Panc1 (cell line): ENCODE measurements at regions not wholly inside any gene's neighbourhood (a gene's known extent, or its start where the extent isn't known, plus 50 kb on each side); places are given as distances from the start of the nearest gene placed in this dataset.

ENCODE experiments used
- ATAC-seq: fragments of 200-7000 bp; cut with Tn5 transposase; 2 replicates; pipeline ENCODE4 v1.9.1; 2020; ENCODE audit warnings: mild to moderate bottlenecking, moderate library complexity
- BruUV-seq: library from RNA; stranded (reverse); fragments of 400-500 nt; replicated peaks from 2 replicates; lab custom pipeline; 2021; lab: Mats Ljungman, UMichigan
- CTCF ChIA-PET: fragments of 300-600 bp; sonication (Branson Sonifier 250); formaldehyde crosslinking; loops from one replicate; lab custom pipeline; 2022; ENCODE audit warnings: antibody characterized with exemption; lab: Charles Lee
- POLR2A ChIA-PET: fragments of 300-600 bp; sonication (Branson Sonifier 250); formaldehyde crosslinking; loops from one replicate; lab custom pipeline; 2022; ENCODE audit warnings: antibody characterized with exemption; lab: Charles Lee
- DNase-seq: peaks from one replicate; pipeline ENCODE4 v3.0.0-alpha.2; 2010; ENCODE audit warnings: low read depth, low spot score
- H3K27ac ChIP-seq: 2 replicates; pipeline ENCODE4 v1.5.1; 2011; ENCODE audit warnings: mild to moderate bottlenecking, low read length, inconsistent platforms
- H3K27me3 ChIP-seq: fragments of 200-500 bp; sonication (Bioruptor generic); 2 replicates; pipeline ENCODE4 v1.6.0; 2014; ENCODE audit warnings: low read length, inconsistent platforms; ENCODE audit not compliant: control insufficient read depth, insufficient read depth
- H3K36me3 ChIP-seq: fragments of 200-500 bp; sonication (Bioruptor generic); 2 replicates; pipeline ENCODE4 v1.5.1; 2014; ENCODE audit warnings: inconsistent platforms, mild to moderate bottlenecking, low read length, moderate library complexity; ENCODE audit not compliant: control insufficient read depth, insufficient read depth
- H3K4me1 ChIP-seq: 2 replicates; pipeline ENCODE4 v1.5.1; 2011; ENCODE audit warnings: inconsistent platforms, mild to moderate bottlenecking, low read length, moderate library complexity; ENCODE audit not compliant: control insufficient read depth, insufficient read depth
- H3K4me3 ChIP-seq, 2 experiments: 2 replicates each; pipeline ENCODE4 v1.5.1; 2011 to 2012; ENCODE audit warnings: low read depth in 2 of 2, low read length in 2 of 2, mild to moderate bottlenecking in 2 of 2, inconsistent platforms in 1 of 2, moderate library complexity in 1 of 2
- H3K9me3 ChIP-seq: fragments of 200-500 bp; sonication (Bioruptor generic); 2 replicates; pipeline ENCODE4 v1.5.1; 2014; ENCODE audit warnings: low read depth, mild to moderate bottlenecking, inconsistent platforms, low read length, moderate library complexity; ENCODE audit not compliant: control insufficient read depth, insufficient read depth
- CTCF ChIP-seq: fragments of 450-650 bp; IDR thresholded peaks from 2 replicates; pipeline ENCODE4 v1.5.1; 2017; ENCODE audit warnings: mild to moderate bottlenecking
- POLR2AphosphoS5 ChIP-seq: IDR thresholded peaks from 2 replicates; pipeline ENCODE4 v1.6.1; 2012; ENCODE audit warnings: mild to moderate bottlenecking, low read depth, low read length, moderate library complexity
- SIN3A ChIP-seq: IDR thresholded peaks from 2 replicates; pipeline ENCODE4 v1.6.1; 2012; ENCODE audit warnings: low read depth, mild to moderate bottlenecking, low read length, moderate library complexity, borderline replicate concordance; ENCODE audit not compliant: insufficient read depth
- TCF7L2 ChIP-seq: IDR thresholded peaks from 2 replicates; pipeline ENCODE4 v1.6.1; 2011; ENCODE audit warnings: mild to moderate bottlenecking, low read depth, low read length, inconsistent platforms
- in situ Hi-C: cut with HindIII; loops from 2 replicates; pipeline ENCODE4 v1.10.0; 2016; ENCODE audit warnings: low sequenced_read_pairs, low pct_unique_long_range_greater_than_20kb
- intact Hi-C: fragments of 100-400 bp; cut with micrococcal nuclease; formaldehyde crosslinking; loops from one replicate; pipeline ENCODE4 v1.10.0; 2022; ENCODE audit not compliant: unreplicated experiment
- TF ChIP-seq, protein P1 (sequence below), 2 experiments: IDR thresholded peaks; 2 replicates each; pipeline ENCODE4 v1.6.1; 2011 to 2012; ENCODE audit warnings: low read depth in 2 of 2, control low read depth in 1 of 2, low read length in 1 of 2, mild to moderate bottlenecking in 1 of 2, moderate library complexity in 1 of 2; ENCODE audit not compliant: insufficient read depth in 1 of 2

DNA sequence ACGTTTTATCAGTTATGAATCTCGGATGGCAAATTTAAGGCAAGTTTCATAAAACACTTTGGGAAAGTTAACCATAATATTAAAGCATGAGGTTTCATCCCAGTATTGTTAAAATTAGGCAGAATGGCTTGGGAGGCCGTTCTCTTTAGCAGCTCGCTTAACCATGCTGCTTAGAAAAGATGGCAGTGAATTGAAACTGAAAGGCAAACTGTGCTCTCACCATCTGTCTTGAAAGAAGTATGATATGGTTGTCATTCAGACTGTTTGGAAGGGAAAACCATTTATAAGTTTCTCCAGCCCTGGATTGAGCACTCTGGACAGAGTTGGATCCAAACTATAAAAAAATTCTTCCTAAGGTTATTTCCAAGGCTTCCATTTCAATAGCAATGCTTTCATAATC, 332.3 kb upstream of the SUCLG2 start:
- Histone ChIP-seq H3K27ac (no peak overlapping the region), H3K36me3 (no peaks in the 10 kb centered on the region), H3K9me3 (no peaks in the 10 kb centered on the region), H3K4me3 (no peak overlapping the region), H3K4me1 (no peaks in the 10 kb centered on the region), H3K27me3 (no peaks in the 10 kb centered on the region)
- DNase-seq (no peak), ATAC-seq (no peak)
- POLR2A ChIA-PET = no interaction called here
- BruUV-seq = no TSS peak
- CTCF ChIA-PET = no interaction called here
- TF ChIP-seq, protein P1, sequence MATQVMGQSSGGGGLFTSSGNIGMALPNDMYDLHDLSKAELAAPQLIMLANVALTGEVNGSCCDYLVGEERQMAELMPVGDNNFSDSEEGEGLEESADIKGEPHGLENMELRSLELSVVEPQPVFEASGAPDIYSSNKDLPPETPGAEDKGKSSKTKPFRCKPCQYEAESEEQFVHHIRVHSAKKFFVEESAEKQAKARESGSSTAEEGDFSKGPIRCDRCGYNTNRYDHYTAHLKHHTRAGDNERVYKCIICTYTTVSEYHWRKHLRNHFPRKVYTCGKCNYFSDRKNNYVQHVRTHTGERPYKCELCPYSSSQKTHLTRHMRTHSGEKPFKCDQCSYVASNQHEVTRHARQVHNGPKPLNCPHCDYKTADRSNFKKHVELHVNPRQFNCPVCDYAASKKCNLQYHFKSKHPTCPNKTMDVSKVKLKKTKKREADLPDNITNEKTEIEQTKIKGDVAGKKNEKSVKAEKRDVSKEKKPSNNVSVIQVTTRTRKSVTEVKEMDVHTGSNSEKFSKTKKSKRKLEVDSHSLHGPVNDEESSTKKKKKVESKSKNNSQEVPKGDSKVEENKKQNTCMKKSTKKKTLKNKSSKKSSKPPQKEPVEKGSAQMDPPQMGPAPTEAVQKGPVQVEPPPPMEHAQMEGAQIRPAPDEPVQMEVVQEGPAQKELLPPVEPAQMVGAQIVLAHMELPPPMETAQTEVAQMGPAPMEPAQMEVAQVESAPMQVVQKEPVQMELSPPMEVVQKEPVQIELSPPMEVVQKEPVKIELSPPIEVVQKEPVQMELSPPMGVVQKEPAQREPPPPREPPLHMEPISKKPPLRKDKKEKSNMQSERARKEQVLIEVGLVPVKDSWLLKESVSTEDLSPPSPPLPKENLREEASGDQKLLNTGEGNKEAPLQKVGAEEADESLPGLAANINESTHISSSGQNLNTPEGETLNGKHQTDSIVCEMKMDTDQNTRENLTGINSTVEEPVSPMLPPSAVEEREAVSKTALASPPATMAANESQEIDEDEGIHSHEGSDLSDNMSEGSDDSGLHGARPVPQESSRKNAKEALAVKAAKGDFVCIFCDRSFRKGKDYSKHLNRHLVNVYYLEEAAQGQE (IDR thresholded peaks at IDR 0.05; ENCODE audit: insufficient read depth in 1 of 2, low read depth in 2 of 2, low read length in 1 of 2) = no peak
- no peak for TF ChIP-seq SIN3A
- in situ Hi-C loops = no loop called here
- intact Hi-C loops = no loop called here

DNA sequence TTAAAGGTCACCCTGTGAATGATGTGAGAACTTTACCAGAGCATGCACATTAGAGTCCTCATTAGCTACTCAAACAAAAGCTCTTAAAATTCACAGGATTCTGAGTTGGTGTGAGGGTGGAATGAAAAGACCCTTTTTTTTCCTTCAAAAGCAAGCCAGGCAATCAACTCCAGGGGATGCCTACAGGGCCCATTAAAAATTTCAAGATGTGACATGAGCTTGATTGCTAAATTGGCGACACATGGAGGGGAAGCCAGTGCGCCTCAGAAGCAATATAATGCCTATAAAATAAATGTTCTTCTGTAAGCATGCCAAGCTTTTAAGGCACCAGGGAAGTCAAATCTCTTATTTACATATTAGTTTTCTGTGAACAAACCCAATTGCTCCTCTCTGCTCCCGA, 328.8 kb upstream of the SUCLG2 start:
- in situ Hi-C loops = no loop called here
- intact Hi-C loops = no loop called here
- Histone ChIP-seq H3K27me3 (no peaks in the 10 kb centered on the region), H3K36me3 (no peaks in the 10 kb centered on the region), H3K9me3 (no peaks in the 10 kb centered on the region), H3K27ac (no peak overlapping the region), H3K4me1 (no peaks in the 10 kb centered on the region), H3K4me3 (no peak overlapping the region)
- TF ChIP-seq TCF7L2 (no peak), CTCF (no peak), SIN3A (no peak), POLR2AphosphoS5 (no peak)
- TF ChIP-seq, protein P1 (IDR thresholded peaks at IDR 0.05; ENCODE audit: insufficient read depth in 1 of 2, low read depth in 2 of 2, low read length in 1 of 2) = no peak
- no TSS peak for BruUV-seq
- DNase-seq (no peak), ATAC-seq (no peak)
- ChIA-PET CTCF (no interaction called here), POLR2A (no interaction called here)
